CD4-positive, CD25-positive, alpha-beta regulatory T cell (primary cell): ENCODE measurements at regions not wholly inside any gene's neighbourhood (a gene's known extent, or its start where the extent isn't known, plus 50 kb on each side); places are given as distances from the start of the nearest gene placed in this dataset.

Experiments used
- ATAC-seq, 2 donors: fragments of 150-1000 bp; cut with Tn5 transposase; one replicate each; pipeline ENCODE4 v1.10.0; 2021; ENCODE audit warnings: low read depth in 2 of 2, moderate number of reproducible peaks in 2 of 2, moderate library complexity in 1 of 2
- DNase-seq, 3 donors: peaks; one replicate each; pipeline versions ENCODE4 v3.0.0 to v3.0.0-alpha.2; 2012 to 2022; ENCODE audit warnings: mixed read lengths in 1 of 3
- H3K27ac ChIP-seq: one replicate; pipeline ENCODE4 v1.7.0; 2013; ENCODE audit warnings: mild to moderate bottlenecking, low read length; ENCODE audit not compliant: insufficient read depth, poor library complexity, severe bottlenecking
- H3K27me3 ChIP-seq: one replicate; pipeline ENCODE4 v1.7.0; 2013; ENCODE audit warnings: low read length; ENCODE audit not compliant: control insufficient read depth, insufficient read depth
- H3K36me3 ChIP-seq: one replicate; pipeline ENCODE4 v1.7.0; 2013; ENCODE audit warnings: mild to moderate bottlenecking, low read length, moderate library complexity; ENCODE audit not compliant: control insufficient read depth, insufficient read depth
- H3K4me1 ChIP-seq: 2 replicates; pipeline ENCODE4 v1.7.0; 2013; ENCODE audit warnings: mild to moderate bottlenecking, low read length; ENCODE audit not compliant: insufficient read depth, control insufficient read depth, poor library complexity, severe bottlenecking
- H3K4me3 ChIP-seq: one replicate; pipeline ENCODE4 v1.7.0; 2013; ENCODE audit warnings: low read depth, mild to moderate bottlenecking, low read length, moderate library complexity
- H3K9me3 ChIP-seq, 2 experiments: 1 replicate in 1 of 2; 2 replicates in 1 of 2; pipeline ENCODE4 v1.7.0; 2013; ENCODE audit warnings: low read length in 2 of 2, mild to moderate bottlenecking in 1 of 2, moderate library complexity in 1 of 2; ENCODE audit not compliant: control insufficient read depth in 2 of 2
- H3K27ac Mint-ChIP-seq, 3 donors: one replicate each; pipeline ENCODE4 v1.8.0; 2020 to 2022; ENCODE audit warnings: mild to moderate bottlenecking in 3 of 3, mixed read lengths in 3 of 3, moderate library complexity in 2 of 3
- H3K27me3 Mint-ChIP-seq: one replicate; pipeline ENCODE4 v1.8.0; 2022; ENCODE audit warnings: mild to moderate bottlenecking, mixed read lengths
- H3K36me3 Mint-ChIP-seq: one replicate; pipeline ENCODE4 v1.8.0; 2020; ENCODE audit warnings: mixed read lengths
- H3K4me1 Mint-ChIP-seq, 4 donors: one replicate each; pipeline ENCODE4 v1.8.0; 2020 to 2022; ENCODE audit warnings: mixed read lengths in 4 of 4, mild to moderate bottlenecking in 1 of 4
- H3K4me3 Mint-ChIP-seq, 4 donors: one replicate each; pipeline ENCODE4 v1.8.0; 2020 to 2022; ENCODE audit warnings: mild to moderate bottlenecking in 4 of 4, mixed read lengths in 4 of 4, moderate library complexity in 3 of 4
- H3K9me3 Mint-ChIP-seq, 7 donors: one replicate each; pipeline ENCODE4 v1.8.0; 2020 to 2022; ENCODE audit warnings: mixed read lengths in 7 of 7, mild to moderate bottlenecking in 3 of 7, moderate library complexity in 2 of 7

- no peak for ATAC-seq
- no peak overlapping the region for H3K4me3 ChIP-seq
Measured at GRCh38 chr5:2399096-2399495, 352.4 kb downstream of the IRX2 start.

DNA sequence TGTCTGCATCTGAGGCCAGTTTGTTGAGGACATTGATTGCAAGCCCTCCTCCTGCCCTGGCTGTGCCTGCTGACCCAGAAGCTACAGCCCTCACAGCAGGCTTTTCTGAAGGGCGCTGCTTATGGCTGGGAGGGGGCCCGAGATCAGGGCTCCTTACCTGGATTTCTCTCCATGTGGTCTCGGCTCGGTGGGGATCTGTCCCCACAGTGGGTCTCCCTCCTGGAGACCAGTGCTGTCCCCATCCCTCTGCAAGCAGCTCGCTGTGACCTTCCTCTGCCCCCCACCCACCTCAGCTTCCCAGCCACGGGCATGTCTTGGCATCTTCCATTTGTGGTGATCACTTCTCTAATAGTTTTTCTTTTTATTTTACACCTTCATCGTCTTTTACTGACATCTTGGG lies 357.9 kb downstream of the IRX2 start:
- no peak overlapping the region for H3K4me3 ChIP-seq
- H3K4me1 ChIP-seq = no peaks in the 10 kb centered on the region
- no peaks in the 10 kb centered on the region for H3K27me3 Mint-ChIP-seq
- ATAC-seq = no peak
- no peaks in the 10 kb centered on the region for H3K27me3 ChIP-seq
- no peaks in the 10 kb centered on the region for H3K36me3 ChIP-seq
- H3K36me3 Mint-ChIP-seq = no peaks in the 10 kb centered on the region
- no peak for DNase-seq
- no peak overlapping the region for H3K4me3 Mint-ChIP-seq
- no peaks in the 10 kb centered on the region for H3K9me3 ChIP-seq
- H3K9me3 Mint-ChIP-seq = peaks cover 0 to 3% (median 0%) of the 10 kb centered on the region in 7 donors
- no peaks in the 10 kb centered on the region for H3K4me1 Mint-ChIP-seq
- H3K27ac Mint-ChIP-seq = no peak overlapping the region
- no peak overlapping the region for H3K27ac ChIP-seq

More at GRCh38 chr5:2399096-2399495, 352.4 kb downstream of the IRX2 start:
- no peak overlapping the region for H3K4me3 Mint-ChIP-seq
- H3K9me3 Mint-ChIP-seq = peaks cover 0 to 4% (median 0%) of the 10 kb centered on the region in 7 donors
- no peaks in the 10 kb centered on the region for H3K27me3 Mint-ChIP-seq
- H3K27ac Mint-ChIP-seq = no peak overlapping the region
- H3K9me3 ChIP-seq = no peaks in the 10 kb centered on the region
- H3K4me1 Mint-ChIP-seq = no peaks in the 10 kb centered on the region
- no peaks in the 10 kb centered on the region for H3K36me3 Mint-ChIP-seq
- no peaks in the 10 kb centered on the region for H3K27me3 ChIP-seq
- no peaks in the 10 kb centered on the region for H3K4me1 ChIP-seq
- H3K36me3 ChIP-seq = no peaks in the 10 kb centered on the region
- no peak for DNase-seq
- H3K27ac ChIP-seq = no peak overlapping the region

GRCh38 chr5:2391566-2391965 lies 359.9 kb downstream of the IRX2 start:
- no peaks in the 10 kb centered on the region for H3K27me3 ChIP-seq
- Mint-ChIP-seq H3K4me1 (no peaks in the 10 kb centered on the region), H3K27ac (no peak overlapping the region), H3K27me3 (no peaks in the 10 kb centered on the region), H3K4me3 (no peak overlapping the region), H3K9me3 (peaks cover 0 to 3% (median 0%) of the 10 kb centered on the region in 7 donors), H3K36me3 (no peaks in the 10 kb centered on the region)
- ATAC-seq (no peak), DNase-seq (no peak)
- no peaks in the 10 kb centered on the region for H3K36me3 ChIP-seq
- H3K9me3 ChIP-seq = no peaks in the 10 kb centered on the region
- H3K4me1 ChIP-seq = no peaks in the 10 kb centered on the region
- no peak overlapping the region for H3K4me3 ChIP-seq
- no peak overlapping the region for H3K27ac ChIP-seq

GRCh38 chr5:2391021-2391420 lies 360.5 kb downstream of the IRX2 start:
- ATAC-seq = no peak
- no peaks in the 10 kb centered on the region for H3K36me3 Mint-ChIP-seq

GRCh38 chr5:2388571-2388970 lies 362.9 kb downstream of the IRX2 start:
- Histone ChIP-seq H3K27me3 (no peaks in the 10 kb centered on the region), H3K4me1 (no peaks in the 10 kb centered on the region), H3K36me3 (no peaks in the 10 kb centered on the region), H3K27ac (no peak overlapping the region), H3K9me3 (no peaks in the 10 kb centered on the region), H3K4me3 (no peak overlapping the region)
- Mint-ChIP-seq H3K36me3 (no peaks in the 10 kb centered on the region), H3K4me3 (no peak overlapping the region), H3K27me3 (peaks cover 5% of the 10 kb centered on the region), H3K4me1 (no peaks in the 10 kb centered on the region), H3K27ac (no peak overlapping the region), H3K9me3 (peaks cover 0 to 2% (median 0%) of the 10 kb centered on the region in 7 donors)
- no peak for DNase-seq
- ATAC-seq = no peak

More at GRCh38 chr5:2391021-2391420, 360.5 kb downstream of the IRX2 start:
- H3K27me3 ChIP-seq = no peaks in the 10 kb centered on the region
- Mint-ChIP-seq H3K4me1 (no peaks in the 10 kb centered on the region), H3K9me3 (peaks cover 0 to 3% (median 0%) of the 10 kb centered on the region in 7 donors), H3K27me3 (no peaks in the 10 kb centered on the region), H3K27ac (no peak overlapping the region), H3K4me3 (no peak overlapping the region)
- no peak for DNase-seq
- H3K4me1 ChIP-seq = no peaks in the 10 kb centered on the region
- H3K36me3 ChIP-seq = no peaks in the 10 kb centered on the region
- H3K27ac ChIP-seq = no peak overlapping the region
- no peaks in the 10 kb centered on the region for H3K9me3 ChIP-seq
- H3K4me3 ChIP-seq = no peak overlapping the region

- H3K4me3 ChIP-seq = no peak overlapping the region
- H3K4me1 ChIP-seq = no peaks in the 10 kb centered on the region
- ATAC-seq = no peak
- Mint-ChIP-seq H3K9me3 (peaks cover 0 to 2% (median 0%) of the 10 kb centered on the region in 7 donors), H3K36me3 (no peaks in the 10 kb centered on the region), H3K4me3 (no peak overlapping the region), H3K27me3 (peaks cover 5% of the 10 kb centered on the region), H3K4me1 (no peaks in the 10 kb centered on the region), H3K27ac (no peak overlapping the region)
- H3K27ac ChIP-seq = no peak overlapping the region
- H3K9me3 ChIP-seq = no peaks in the 10 kb centered on the region
- H3K27me3 ChIP-seq = no peaks in the 10 kb centered on the region
- no peak for DNase-seq
- no peaks in the 10 kb centered on the region for H3K36me3 ChIP-seq
Measured at GRCh38 chr5:2387634-2388325, 363.7 kb downstream of the IRX2 start.

DNA sequence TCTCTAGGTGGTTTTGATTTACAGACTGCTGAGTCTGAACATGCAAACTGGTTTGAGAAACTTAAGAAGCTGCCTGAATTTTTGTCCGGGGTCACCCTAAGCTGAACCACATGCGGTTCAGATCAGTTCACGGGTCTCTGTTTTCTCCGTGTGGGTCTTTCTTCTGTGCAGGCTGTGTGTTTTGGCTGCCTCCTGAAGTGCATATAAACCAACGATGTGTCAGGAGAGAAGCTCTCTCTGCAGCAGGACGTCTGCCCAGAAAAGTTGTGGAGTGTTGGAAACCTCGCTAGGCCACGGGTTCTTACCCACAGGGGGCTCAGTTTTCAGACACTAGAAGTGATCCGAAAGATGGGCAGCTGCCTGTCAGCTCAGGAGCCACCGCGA lies 364.2 kb downstream of the IRX2 start:
- Mint-ChIP-seq H3K4me1 (no peaks in the 10 kb centered on the region), H3K36me3 (no peaks in the 10 kb centered on the region), H3K27me3 (peaks cover 5% of the 10 kb centered on the region), H3K4me3 (no peak overlapping the region), H3K27ac (no peak overlapping the region), H3K9me3 (peaks cover 0 to 2% (median 0%) of the 10 kb centered on the region in 7 donors)
- Histone ChIP-seq H3K27me3 (no peaks in the 10 kb centered on the region), H3K4me3 (no peak overlapping the region), H3K9me3 (no peaks in the 10 kb centered on the region), H3K4me1 (no peaks in the 10 kb centered on the region), H3K27ac (no peak overlapping the region), H3K36me3 (no peaks in the 10 kb centered on the region)
- ATAC-seq = no peak
- no peak for DNase-seq

GRCh38 chr5:2385818-2386217 lies 365.7 kb downstream of the IRX2 start:
- no peaks in the 10 kb centered on the region for H3K4me1 Mint-ChIP-seq
- no peak for ATAC-seq
- H3K9me3 Mint-ChIP-seq = no peaks in the 10 kb centered on the region

More at GRCh38 chr5:2385818-2386217, 365.7 kb downstream of the IRX2 start:
- Histone ChIP-seq H3K4me1 (no peaks in the 10 kb centered on the region), H3K36me3 (no peaks in the 10 kb centered on the region), H3K4me3 (no peak overlapping the region), H3K9me3 (no peaks in the 10 kb centered on the region), H3K27ac (no peak overlapping the region), H3K27me3 (no peaks in the 10 kb centered on the region)
- no peak overlapping the region for H3K27ac Mint-ChIP-seq
- peaks cover 5% of the 10 kb centered on the region for H3K27me3 Mint-ChIP-seq
- H3K4me3 Mint-ChIP-seq = no peak overlapping the region
- DNase-seq = no peak
- no peaks in the 10 kb centered on the region for H3K36me3 Mint-ChIP-seq
